A549 (cell line): ENCODE measurements at regions not wholly inside any gene's neighbourhood (a gene's known extent, or its start where the extent isn't known, plus 50 kb on each side); places are given as distances from the start of the nearest gene placed in this dataset.
A peak's percentile ranks its signal among the peaks of the same experiment; 100 is the strongest.

ENCODE experiments used
- ATAC-seq, 2 experiments: fragments of 200-7000 bp in 1 of 2; fragments of >200 bp in 1 of 2; cut with Nextera tagmentation in 1 of 2; cut with Tn5 transposase in 1 of 2; 3 replicates each; pipeline versions ENCODE4 v1.8.0 to v1.9.1; 2018 to 2020; ENCODE audit warnings: mild to moderate bottlenecking in 1 of 2, moderate library complexity in 1 of 2
- CTCF ChIA-PET: fragments of 300-600 bp; sonication (Branson Sonifier 250); formaldehyde crosslinking; extraction: SDS; loops from one replicate; lab custom pipeline; 2021; ENCODE audit warnings: antibody characterized with exemption, inconsistent platforms; lab: Yijun Ruan, JAX
- POLR2A ChIA-PET: fragments of 350-600 bp; formaldehyde crosslinking; extraction: SDS; loops from one replicate; lab custom pipeline; 2021; ENCODE audit warnings: antibody characterized with exemption, inconsistent platforms; lab: Yijun Ruan, JAX
- DNase-seq, 2 experiments: peaks; one replicate each; pipeline versions ENCODE4 v3.0.0 to v3.0.0-alpha.2; 2011 to 2016; ENCODE audit warnings: low read depth in 1 of 2, low spot score in 1 of 2
- FAIRE-seq: peaks from 2 replicates; lab custom pipeline; 2011; peaks lifted over from hg19 to GRCh38; lab: Jason Lieb, UNC
- H3K27ac ChIP-seq, 2 experiments: fragments of >200 bp; sonication (Bioruptor Twin); formaldehyde crosslinking; 3 replicates each; pipeline ENCODE4 v1.5.1; 2016 to 2017
- H3K4me1 ChIP-seq: fragments of >200 bp; sonication (Bioruptor Twin); formaldehyde crosslinking; 3 replicates; pipeline ENCODE4 v1.6.1; 2016
- H3K4me2 ChIP-seq: fragments of >200 bp; sonication (Bioruptor Twin); formaldehyde crosslinking; 3 replicates; pipeline ENCODE4 v1.6.1; 2016
- H3K4me3 ChIP-seq: fragments of >200 bp; sonication (Bioruptor Twin); formaldehyde crosslinking; 3 replicates; pipeline ENCODE4 v1.5.1; 2016
- H3K9me3 ChIP-seq: fragments of >200 bp; sonication (Bioruptor Twin); formaldehyde crosslinking; 3 replicates; pipeline ENCODE4 v1.6.1; 2016
- CBX2 ChIP-seq: fragments of 200-600 bp; sonication (generic); IDR thresholded peaks from 2 replicates; pipeline ENCODE4 v1.6.1; 2016; ENCODE audit warnings: low read depth, mild to moderate bottlenecking, borderline replicate concordance
- CBX8 ChIP-seq: fragments of 200-600 bp; sonication (generic); IDR thresholded peaks from 2 replicates; pipeline ENCODE4 v1.6.1; 2016
- CHD2 ChIP-seq: fragments of 150-350 bp; IDR thresholded peaks from 2 replicates; pipeline ENCODE4 v1.6.1; 2014; ENCODE audit warnings: low read length; ENCODE audit not compliant: partially characterized antibody
- CHD4 ChIP-seq: fragments of 200-600 bp; sonication (generic); IDR thresholded peaks from 2 replicates; pipeline ENCODE4 v1.6.1; 2016; ENCODE audit warnings: antibody characterized with exemption, mild to moderate bottlenecking, borderline replicate concordance
- EHMT2 ChIP-seq: fragments of 200-600 bp; sonication (generic); IDR thresholded peaks from 2 replicates; pipeline ENCODE4 v1.6.1; 2016; ENCODE audit warnings: antibody characterized with exemption, low read depth, mild to moderate bottlenecking, moderate library complexity
- EP300 ChIP-seq, 2 experiments: fragments of >200 bp; sonication (Bioruptor Twin); formaldehyde crosslinking; IDR thresholded peaks; 2 replicates in 1 of 2; 3 replicates in 1 of 2; pipeline ENCODE4 v1.6.1; 2016 to 2017
- FOSL2 ChIP-seq, 2 experiments: fragments of 450-650 bp in 1 of 2; fragments of >200 bp in 1 of 2; sonication (Bioruptor Twin) in 1 of 2; formaldehyde crosslinking; IDR thresholded peaks; 2 replicates each; pipeline versions ENCODE4 v1.5.0 to v1.6.1; 2016 to 2020; ENCODE audit warnings: mild to moderate bottlenecking in 1 of 2, moderate library complexity in 1 of 2
- GATA3 ChIP-seq: IDR thresholded peaks from 2 replicates; pipeline ENCODE4 v1.6.1; 2012; ENCODE audit warnings: borderline replicate concordance
- HDAC2 ChIP-seq: fragments of 200-600 bp; sonication (generic); IDR thresholded peaks from 2 replicates; pipeline ENCODE4 v1.6.1; 2016
- HOXA7 ChIP-seq: fragments of 250-450 bp; sonication (Bioruptor Pico); IDR thresholded peaks from 2 replicates; pipeline ENCODE4 v1.5.0; 2020; ENCODE audit warnings: mild to moderate bottlenecking, moderate library complexity
- HOXB5 ChIP-seq: fragments of 250-450 bp; sonication (Bioruptor Pico); IDR thresholded peaks from 2 replicates; pipeline ENCODE4 v1.5.0; 2020; ENCODE audit warnings: mild to moderate bottlenecking, moderate library complexity
- JUN ChIP-seq, 2 experiments: fragments of >200 bp; sonication (Bioruptor Twin); formaldehyde crosslinking; IDR thresholded peaks; 2 replicates in 1 of 2; 3 replicates in 1 of 2; pipeline ENCODE4 v1.6.1; 2016 to 2017
- JUNB ChIP-seq: fragments of >200 bp; sonication (Bioruptor Twin); formaldehyde crosslinking; IDR thresholded peaks from 2 replicates; pipeline ENCODE4 v1.6.1; 2016
- MAFK ChIP-seq: fragments of 450-650 bp; IDR thresholded peaks from 2 replicates; pipeline ENCODE4 v1.6.1; 2014; ENCODE audit not compliant: partially characterized antibody
- MYC ChIP-seq: IDR thresholded peaks from 2 replicates; pipeline ENCODE4 v1.6.1; 2012; ENCODE audit warnings: mild to moderate bottlenecking, inconsistent platforms, low read length, improper control_type of control experiment, borderline replicate concordance
- NFE2L2 ChIP-seq: fragments of 150-350 bp; conservative IDR thresholded peaks from 2 replicates; pipeline ENCODE4 v1.6.1; 2014; ENCODE audit warnings: low read length
- NPAS2 ChIP-seq: fragments of 250-450 bp; sonication (Bioruptor Pico); IDR thresholded peaks from 2 replicates; pipeline ENCODE4 v1.8.0; 2022; ENCODE audit warnings: mild to moderate bottlenecking, moderate library complexity, borderline replicate concordance
- NR3C1 ChIP-seq: fragments of >200 bp; sonication (Bioruptor Twin); formaldehyde crosslinking; IDR thresholded peaks from 3 replicates; pipeline ENCODE4 v1.6.1; 2017
- POLR2A ChIP-seq: IDR thresholded peaks from 2 replicates; pipeline ENCODE4 v1.6.1; 2012; ENCODE audit warnings: mild to moderate bottlenecking, low read length
- POLR2AphosphoS2 ChIP-seq: conservative IDR thresholded peaks from 2 replicates; pipeline ENCODE4 v1.6.1; 2012; ENCODE audit warnings: low read length, improper control_type of control experiment, inconsistent platforms
- SMC3 ChIP-seq: fragments of >200 bp; sonication (Bioruptor Twin); formaldehyde crosslinking; IDR thresholded peaks from 3 replicates; pipeline ENCODE4 v1.6.1; 2018; ENCODE audit warnings: inconsistent platforms
- SREBF2 ChIP-seq: fragments of 450-650 bp; IDR thresholded peaks from 2 replicates; pipeline ENCODE4 v1.6.1; 2014; ENCODE audit warnings: mild to moderate bottlenecking, moderate library complexity
- TP53 ChIP-seq: fragments of 250-450 bp; sonication (Bioruptor Pico); IDR thresholded peaks from 2 replicates; pipeline ENCODE4 v1.5.0; 2021; ENCODE audit warnings: mild to moderate bottlenecking, moderate library complexity
- ZC3H11A ChIP-seq: fragments of 450-650 bp; IDR thresholded peaks from 2 replicates; pipeline ENCODE4 v1.6.1; 2014; ENCODE audit warnings: antibody characterized with exemption, mild to moderate bottlenecking
- WGBS: methylation state at CpG from one replicate; pipeline ENCODE4 v1.1.6; 2017; ENCODE audit errors: missing lambda C conversion rate; 5-methylcytosine and 5-hydroxymethylcytosine counted together
- TF ChIP-seq, protein P1 (sequence below): fragments of 250-450 bp; sonication (Bioruptor Pico); IDR thresholded peaks from 2 replicates; pipeline ENCODE4 v1.5.0; 2020; ENCODE audit warnings: low read depth, mild to moderate bottlenecking, moderate library complexity
- TF ChIP-seq, protein P2 (sequence below): fragments of 150-350 bp; IDR thresholded peaks from 2 replicates; pipeline ENCODE4 v1.6.1; 2014; ENCODE audit warnings: low read depth, mild to moderate bottlenecking, low read length
- TF ChIP-seq, protein P3 (sequence below): fragments of >200 bp; sonication (Bioruptor Twin); formaldehyde crosslinking; IDR thresholded peaks from 3 replicates; pipeline ENCODE4 v1.5.1; 2016
- TF ChIP-seq, protein P4 (sequence below): fragments of >200 bp; sonication (Bioruptor Twin); formaldehyde crosslinking; IDR thresholded peaks from 3 replicates; pipeline ENCODE4 v1.6.1; 2016
- TF ChIP-seq, protein P5 (sequence below): IDR thresholded peaks from 2 replicates; pipeline ENCODE4 v1.6.1; 2012

DNA sequence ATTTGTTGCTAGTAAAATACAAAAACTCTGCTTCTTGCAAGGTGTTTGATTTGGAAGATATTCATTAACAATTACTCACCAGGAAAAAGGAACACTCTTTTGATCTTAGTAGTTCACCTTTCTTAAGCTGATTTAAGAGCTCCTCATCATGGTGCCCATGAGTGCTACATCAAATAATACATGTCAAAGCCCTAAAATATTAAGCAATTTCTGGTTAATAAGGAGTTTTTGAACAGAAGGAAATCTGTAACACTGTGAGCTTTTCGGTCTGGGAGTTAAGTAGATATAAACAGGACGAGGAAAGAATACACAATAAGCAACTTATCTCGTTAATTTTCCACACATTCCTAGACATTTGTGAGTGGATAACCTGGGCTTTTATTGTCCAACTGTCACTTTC, 83.9 kb upstream of the DCBLD2 start (continued):
- TF ChIP-seq, protein P1, sequence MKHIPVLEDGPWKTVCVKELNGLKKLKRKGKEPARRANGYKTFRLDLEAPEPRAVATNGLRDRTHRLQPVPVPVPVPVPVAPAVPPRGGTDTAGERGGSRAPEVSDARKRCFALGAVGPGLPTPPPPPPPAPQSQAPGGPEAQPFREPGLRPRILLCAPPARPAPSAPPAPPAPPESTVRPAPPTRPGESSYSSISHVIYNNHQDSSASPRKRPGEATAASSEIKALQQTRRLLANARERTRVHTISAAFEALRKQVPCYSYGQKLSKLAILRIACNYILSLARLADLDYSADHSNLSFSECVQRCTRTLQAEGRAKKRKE (CRISPR knock-in tag): no peak
- TF ChIP-seq, all 56 proteins: peak for 4

DNA sequence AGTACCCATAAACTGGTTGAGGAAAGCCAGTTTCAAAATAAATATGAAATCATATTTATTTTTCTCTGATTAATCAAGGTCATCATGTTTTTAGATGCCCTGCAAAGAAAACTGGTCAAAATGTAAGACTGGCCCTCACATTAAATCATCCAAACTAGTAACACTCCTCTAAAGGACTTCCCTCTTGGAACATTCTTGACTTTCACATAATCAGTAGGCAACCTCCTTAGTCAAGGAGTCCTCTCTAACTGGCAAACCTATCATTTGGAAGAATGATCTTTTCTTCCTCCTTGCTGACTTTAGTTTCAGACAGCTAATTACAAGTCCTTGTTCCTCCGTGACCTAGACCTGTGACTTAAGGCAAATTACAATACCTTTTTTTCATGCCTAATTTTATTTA, 82.5 kb upstream of the DCBLD2 start:
- peaks cover 68% of the 10 kb centered on the region for H3K4me1 ChIP-seq

DNA sequence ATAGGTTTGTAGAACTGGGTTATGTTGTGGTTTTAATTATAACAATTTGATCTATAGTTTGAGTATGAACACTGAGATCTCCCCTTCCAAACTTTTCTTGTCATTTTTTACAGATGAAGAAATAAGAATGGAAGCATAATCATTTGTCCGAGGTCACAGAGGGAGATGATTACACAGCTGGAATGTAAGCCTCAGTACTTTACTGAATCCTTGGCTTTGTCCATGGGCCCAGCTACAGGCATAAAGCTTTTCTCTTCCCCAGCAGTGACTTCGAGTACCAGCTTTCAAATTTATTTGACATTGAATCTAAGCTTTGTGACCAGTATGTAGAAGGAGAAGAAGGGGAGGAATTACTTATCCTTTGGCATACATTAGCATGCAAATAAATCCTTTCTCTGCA, 80.9 kb upstream of the DCBLD2 start:
- FAIRE-seq (peak; percentile 87), ATAC-seq (no peak), DNase-seq (no peak)
- TF ChIP-seq TP53 (CRISPR knock-in tag): no peak
- no peak for TF ChIP-seq NFE2L2
- no peak for TF ChIP-seq NPAS2
- TF ChIP-seq SREBF2: no peak
- no peak for TF ChIP-seq CBX8
- no peak for TF ChIP-seq GATA3
- no peak for TF ChIP-seq HDAC2
- TF ChIP-seq, protein P2, sequence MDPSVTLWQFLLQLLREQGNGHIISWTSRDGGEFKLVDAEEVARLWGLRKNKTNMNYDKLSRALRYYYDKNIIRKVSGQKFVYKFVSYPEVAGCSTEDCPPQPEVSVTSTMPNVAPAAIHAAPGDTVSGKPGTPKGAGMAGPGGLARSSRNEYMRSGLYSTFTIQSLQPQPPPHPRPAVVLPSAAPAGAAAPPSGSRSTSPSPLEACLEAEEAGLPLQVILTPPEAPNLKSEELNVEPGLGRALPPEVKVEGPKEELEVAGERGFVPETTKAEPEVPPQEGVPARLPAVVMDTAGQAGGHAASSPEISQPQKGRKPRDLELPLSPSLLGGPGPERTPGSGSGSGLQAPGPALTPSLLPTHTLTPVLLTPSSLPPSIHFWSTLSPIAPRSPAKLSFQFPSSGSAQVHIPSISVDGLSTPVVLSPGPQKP: no peak
- TF ChIP-seq CHD4: no peak
- no peak for TF ChIP-seq JUNB
- no peak for TF ChIP-seq POLR2AphosphoS2
- TF ChIP-seq, protein P3, sequence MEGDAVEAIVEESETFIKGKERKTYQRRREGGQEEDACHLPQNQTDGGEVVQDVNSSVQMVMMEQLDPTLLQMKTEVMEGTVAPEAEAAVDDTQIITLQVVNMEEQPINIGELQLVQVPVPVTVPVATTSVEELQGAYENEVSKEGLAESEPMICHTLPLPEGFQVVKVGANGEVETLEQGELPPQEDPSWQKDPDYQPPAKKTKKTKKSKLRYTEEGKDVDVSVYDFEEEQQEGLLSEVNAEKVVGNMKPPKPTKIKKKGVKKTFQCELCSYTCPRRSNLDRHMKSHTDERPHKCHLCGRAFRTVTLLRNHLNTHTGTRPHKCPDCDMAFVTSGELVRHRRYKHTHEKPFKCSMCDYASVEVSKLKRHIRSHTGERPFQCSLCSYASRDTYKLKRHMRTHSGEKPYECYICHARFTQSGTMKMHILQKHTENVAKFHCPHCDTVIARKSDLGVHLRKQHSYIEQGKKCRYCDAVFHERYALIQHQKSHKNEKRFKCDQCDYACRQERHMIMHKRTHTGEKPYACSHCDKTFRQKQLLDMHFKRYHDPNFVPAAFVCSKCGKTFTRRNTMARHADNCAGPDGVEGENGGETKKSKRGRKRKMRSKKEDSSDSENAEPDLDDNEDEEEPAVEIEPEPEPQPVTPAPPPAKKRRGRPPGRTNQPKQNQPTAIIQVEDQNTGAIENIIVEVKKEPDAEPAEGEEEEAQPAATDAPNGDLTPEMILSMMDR: no peak
- no peak for TF ChIP-seq FOSL2 (IDR thresholded peaks at IDR 0.05)
- TF ChIP-seq FOSL2 (CRISPR knock-in tag; IDR thresholded peaks at IDR 0.05): no peak
- TF ChIP-seq ZC3H11A: no peak
- no peak for TF ChIP-seq EHMT2
- TF ChIP-seq POLR2A: no peak
- TF ChIP-seq, protein P4, sequence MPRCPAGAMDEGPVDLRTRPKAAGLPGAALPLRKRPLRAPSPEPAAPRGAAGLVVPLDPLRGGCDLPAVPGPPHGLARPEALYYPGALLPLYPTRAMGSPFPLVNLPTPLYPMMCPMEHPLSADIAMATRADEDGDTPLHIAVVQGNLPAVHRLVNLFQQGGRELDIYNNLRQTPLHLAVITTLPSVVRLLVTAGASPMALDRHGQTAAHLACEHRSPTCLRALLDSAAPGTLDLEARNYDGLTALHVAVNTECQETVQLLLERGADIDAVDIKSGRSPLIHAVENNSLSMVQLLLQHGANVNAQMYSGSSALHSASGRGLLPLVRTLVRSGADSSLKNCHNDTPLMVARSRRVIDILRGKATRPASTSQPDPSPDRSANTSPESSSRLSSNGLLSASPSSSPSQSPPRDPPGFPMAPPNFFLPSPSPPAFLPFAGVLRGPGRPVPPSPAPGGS: no peak
- no peak for TF ChIP-seq MYC
- ChIA-PET CTCF (interaction anchor here (0.7 to 4.1 kb wide), 8 partner anchors 9 to 169 kb away, joined by 3 to 25 read pairs (median 5); partner anchors contain the start of gene DCBLD2), POLR2A (interaction anchor here (1.0 to 6.7 kb wide), 4 partner anchors 14 to 89 kb away, joined by 3 to 146 read pairs (median 10); partner anchors contain the start of gene DCBLD2)
- Histone ChIP-seq H3K4me3 (peak overlapping the region; percentile 44), H3K9me3 (no peaks in the 10 kb centered on the region), H3K4me2 (peak overlapping the region; percentile 92), H3K4me1 (peaks cover 83% of the 10 kb centered on the region), H3K27ac (peak overlapping the region; percentile 86 to 91)
- WGBS: 3% methylated on average over 2 of the region's 2 CpGs

More for the DNA sequence above, 82.5 kb upstream of the DCBLD2 start:
- Histone ChIP-seq H3K4me3 (peak overlapping the region; percentile 44), H3K9me3 (no peaks in the 10 kb centered on the region), H3K27ac (peak overlapping the region; percentile 86 to 88), H3K4me2 (peak overlapping the region; percentile 92)
- ChIA-PET POLR2A (interaction anchor here (0.8 to 6.7 kb wide), 2 partner anchors 17 to 84 kb away, joined by 4 to 146 read pairs; partner anchors contain the start of gene DCBLD2), CTCF (interaction anchor here (1.2 to 4.1 kb wide), 3 partner anchors 10 to 105 kb away, joined by 3 to 25 read pairs (median 4); no protein-coding TSS in a partner anchor)
- DNase-seq (no peak), FAIRE-seq (peak; percentile 51), ATAC-seq (no peak)
- 47% methylated on average over 1 of the region's 1 CpG for WGBS
- TF ChIP-seq HOXA7 (CRISPR knock-in tag): no peak
- TF ChIP-seq CBX8: no peak
- TF ChIP-seq FOSL2 (IDR thresholded peaks at IDR 0.05): no peak
- TF ChIP-seq FOSL2 (CRISPR knock-in tag; IDR thresholded peaks at IDR 0.05): no peak
- TF ChIP-seq NFE2L2: no peak
- TF ChIP-seq TP53 (CRISPR knock-in tag): no peak
- no peak for TF ChIP-seq MAFK
- no peak for TF ChIP-seq JUN (IDR thresholded peaks at IDR 0.05)
- no peak for TF ChIP-seq EP300 (IDR thresholded peaks at IDR 0.05)
- TF ChIP-seq, protein P4: no peak
- no peak for TF ChIP-seq NR3C1
- no peak for TF ChIP-seq CHD2
- TF ChIP-seq POLR2AphosphoS2: no peak
- TF ChIP-seq CHD4: no peak
- TF ChIP-seq SMC3: no peak
- no peak for TF ChIP-seq HOXB5 (CRISPR knock-in tag)
- TF ChIP-seq CBX2: no peak
- TF ChIP-seq, protein P5, sequence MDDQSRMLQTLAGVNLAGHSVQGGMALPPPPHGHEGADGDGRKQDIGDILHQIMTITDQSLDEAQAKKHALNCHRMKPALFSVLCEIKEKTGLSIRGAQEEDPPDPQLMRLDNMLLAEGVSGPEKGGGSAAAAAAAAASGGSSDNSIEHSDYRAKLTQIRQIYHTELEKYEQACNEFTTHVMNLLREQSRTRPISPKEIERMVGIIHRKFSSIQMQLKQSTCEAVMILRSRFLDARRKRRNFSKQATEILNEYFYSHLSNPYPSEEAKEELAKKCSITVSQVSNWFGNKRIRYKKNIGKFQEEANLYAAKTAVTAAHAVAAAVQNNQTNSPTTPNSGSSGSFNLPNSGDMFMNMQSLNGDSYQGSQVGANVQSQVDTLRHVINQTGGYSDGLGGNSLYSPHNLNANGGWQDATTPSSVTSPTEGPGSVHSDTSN: no peak
